IMR-90 (cell line): ENCODE measurements at regions not wholly inside any gene's neighbourhood (a gene's known extent, or its start where the extent isn't known, plus 50 kb on each side); places are given as distances from the start of the nearest gene placed in this dataset.

ENCODE experiments used
- ATAC-seq: fragments of 200-7000 bp; cut with Tn5 transposase; 2 replicates; pipeline ENCODE4 v1.9.1; 2020; ENCODE audit warnings: low read depth, mild to moderate bottlenecking, moderate library complexity
- BruUV-seq: library from RNA; stranded (reverse); fragments of 400-500 nt; replicated peaks from 2 replicates; lab custom pipeline; 2021; lab: Mats Ljungman, UMichigan
- CTCF ChIA-PET: fragments of 300-600 bp; formaldehyde crosslinking; extraction: SDS; loops from one replicate; lab custom pipeline; 2021; ENCODE audit warnings: antibody characterized with exemption; lab: Yijun Ruan, JAX
- POLR2A ChIA-PET: fragments of 300-600 bp; sonication (Branson Sonifier 250); formaldehyde crosslinking; loops from one replicate; lab custom pipeline; 2022; ENCODE audit warnings: antibody characterized with exemption; ENCODE audit not compliant: unreplicated experiment; lab: Charles Lee
- DNase-seq: peaks from one replicate; pipeline ENCODE4 v3.0.0; 2013
- H2AFZ ChIP-seq: replicated peaks from 2 replicates; pipeline ENCODE3; 2013; ENCODE audit warnings: low read length, mild to moderate bottlenecking; ENCODE audit not compliant: poor library complexity
- H2AK5ac ChIP-seq: 2 replicates; pipeline ENCODE4 v1.6.1; 2013; ENCODE audit warnings: low read depth, low read length, inconsistent platforms
- H2AK9ac ChIP-seq: replicated peaks from 2 replicates; pipeline ENCODE3; 2013; ENCODE audit warnings: mild to moderate bottlenecking, low read depth, low read length, moderate library complexity; ENCODE audit not compliant: poor library complexity
- H2BK120ac ChIP-seq: 2 replicates; pipeline ENCODE4 v1.6.1; 2013; ENCODE audit warnings: low read depth, low read length, inconsistent platforms
- H2BK15ac ChIP-seq: 3 replicates; pipeline ENCODE4 v1.6.1; 2013; ENCODE audit warnings: low read depth, low read length, inconsistent platforms
- H2BK20ac ChIP-seq: 2 replicates; pipeline ENCODE4 v1.6.1; 2013; ENCODE audit warnings: low read depth, mild to moderate bottlenecking, inconsistent platforms, low read length, moderate library complexity
- H2BK5ac ChIP-seq: 2 replicates; pipeline ENCODE4 v1.6.1; 2013; ENCODE audit warnings: mild to moderate bottlenecking, low read depth, low read length, inconsistent platforms; ENCODE audit not compliant: poor library complexity, severe bottlenecking
- H3K14ac ChIP-seq: replicated peaks from 2 replicates; pipeline ENCODE4 v1.6.1; 2013; ENCODE audit warnings: low read depth, low read length, inconsistent platforms
- H3K18ac ChIP-seq: 2 replicates; pipeline ENCODE4 v1.6.1; 2013; ENCODE audit warnings: low read depth, low read length, control low read depth
- H3K23ac ChIP-seq: 2 replicates; pipeline ENCODE4 v1.6.1; 2013; ENCODE audit warnings: low read depth, low read length, inconsistent platforms
- H3K27ac ChIP-seq: 2 replicates; pipeline ENCODE4 v1.5.1; 2013; ENCODE audit warnings: mild to moderate bottlenecking, control low read depth, low read length; ENCODE audit not compliant: insufficient read depth
- H3K27me3 ChIP-seq: 2 replicates; pipeline ENCODE4 v1.6.1; 2013; ENCODE audit warnings: low read length; ENCODE audit not compliant: control insufficient read depth, insufficient read depth
- H3K36me3 ChIP-seq: 2 replicates; pipeline ENCODE4 v1.6.1; 2013; ENCODE audit warnings: low read length, mixed read lengths; ENCODE audit not compliant: control insufficient read depth, insufficient read depth
- H3K4ac ChIP-seq: 2 replicates; pipeline ENCODE4 v1.6.1; 2013; ENCODE audit warnings: low read depth, low read length, inconsistent platforms
- H3K4me1 ChIP-seq: 2 replicates; pipeline ENCODE4 v1.6.1; 2013; ENCODE audit warnings: low read length, mixed read lengths; ENCODE audit not compliant: control insufficient read depth, insufficient read depth
- H3K4me2 ChIP-seq: 2 replicates; pipeline ENCODE4 v1.6.1; 2013; ENCODE audit warnings: low read depth, mild to moderate bottlenecking, control low read depth, low read length, moderate library complexity
- H3K4me3 ChIP-seq: 2 replicates; pipeline ENCODE4 v1.5.1; 2013; ENCODE audit warnings: low read depth, mild to moderate bottlenecking, control low read depth, low read length, moderate library complexity; ENCODE audit not compliant: insufficient read depth
- H3K56ac ChIP-seq: 2 replicates; pipeline ENCODE4 v1.6.1; 2013; ENCODE audit warnings: low read length, inconsistent platforms; ENCODE audit not compliant: insufficient read depth; ENCODE audit errors: extremely low read depth
- H3K79me1 ChIP-seq, 2 experiments: 2 replicates each; pipeline ENCODE4 v1.6.1; 2013; ENCODE audit warnings: low read length in 2 of 2, inconsistent platforms in 1 of 2, low read depth in 1 of 2
- H3K9ac ChIP-seq: 2 replicates; pipeline ENCODE4 v1.6.1; 2013; ENCODE audit warnings: low read depth, low read length, control low read depth
- H3K9me1 ChIP-seq: 2 replicates; pipeline ENCODE4 v1.6.1; 2013; ENCODE audit warnings: low read length, inconsistent platforms; ENCODE audit not compliant: insufficient read depth
- H3K9me3 ChIP-seq: 2 replicates; pipeline ENCODE4 v1.6.1; 2013; ENCODE audit warnings: low read length; ENCODE audit not compliant: control insufficient read depth, insufficient read depth
- H4K20me1 ChIP-seq: 2 replicates; pipeline ENCODE4 v1.6.1; 2013; ENCODE audit warnings: low read length, inconsistent platforms; ENCODE audit not compliant: insufficient read depth
- H4K5ac ChIP-seq: 2 replicates; pipeline ENCODE4 v1.6.1; 2013; ENCODE audit warnings: mild to moderate bottlenecking, low read depth, low read length, control low read depth
- H4K8ac ChIP-seq, 2 experiments: 2 replicates each; pipeline ENCODE4 v1.6.1; 2013; ENCODE audit warnings: low read depth in 2 of 2, low read length in 2 of 2, control low read depth in 1 of 2, inconsistent platforms in 1 of 2
- H4K91ac ChIP-seq: 2 replicates; pipeline ENCODE4 v1.6.1; 2013; ENCODE audit warnings: low read depth, low read length, inconsistent platforms; ENCODE audit not compliant: insufficient read depth
- FOS ChIP-seq: fragments of 150-350 bp; IDR thresholded peaks from 2 replicates; pipeline ENCODE4 v1.6.1; 2016; ENCODE audit warnings: low read depth, low read length
- WGBS, 2 experiments: methylation state at CpG; one replicate each; pipeline versions ENCODE4 v1.1.5 to v1.1.7; 2013; ENCODE audit warnings: missing lambda C conversion rate in 2 of 2; ENCODE audit not compliant: insufficient read length in 1 of 2; ENCODE audit errors: extremely low coverage in 2 of 2; 5-methylcytosine and 5-hydroxymethylcytosine counted together
- dilution Hi-C: fragments of 300-500 bp; cut with HindIII; formaldehyde crosslinking; loops from one replicate; pipeline ENCODE4 v1.14.3; 2018; ENCODE audit warnings: low sequenced_read_pairs; ENCODE audit not compliant: unreplicated experiment
- in situ Hi-C: fragments of 300-500 bp; cut with MboI; formaldehyde crosslinking; loops from 3 replicates; pipeline ENCODE4 v1.14.3; 2019; ENCODE audit warnings: low sequenced_read_pairs, inconsistent platforms, mixed read lengths
- intact Hi-C: fragments of 100-400 bp; cut with micrococcal nuclease; formaldehyde crosslinking; loops from 2 replicates; pipeline ENCODE4 v1.10.0; 2022

DNA sequence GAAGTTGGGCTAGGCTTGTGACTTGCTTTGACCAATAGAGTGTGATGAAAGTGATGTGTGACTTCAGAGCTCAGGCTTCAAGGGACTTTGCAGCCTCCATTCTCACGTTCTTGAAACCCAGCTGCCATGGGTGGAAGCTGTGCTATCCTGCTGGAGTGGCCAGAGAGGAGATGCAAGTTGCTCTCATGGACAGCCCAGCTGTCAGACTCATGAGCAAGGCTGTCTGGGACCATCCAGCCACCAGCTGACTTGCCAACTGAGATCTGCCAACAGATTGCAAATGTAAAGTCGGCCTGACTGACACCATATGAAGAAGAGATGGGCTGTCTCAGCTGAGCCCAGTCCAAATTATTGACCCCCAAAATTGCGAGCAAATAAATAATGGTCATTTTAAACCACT is 226.4 kb upstream of the CXCR4 start:
- ATAC-seq = no peak

More for the DNA sequence above, 226.4 kb upstream of the CXCR4 start:
- no peak overlapping the region for H3K4me2 ChIP-seq
- no peak overlapping the region for H3K9ac ChIP-seq
- H3K36me3 ChIP-seq = no peaks in the 10 kb centered on the region
- H3K4me1 ChIP-seq = no peaks in the 10 kb centered on the region
- H3K4ac ChIP-seq = no peak overlapping the region
- no CpG with 5 or more reads among the region's 3 CpGs for WGBS, 2 experiments
- no peak overlapping the region for H2BK15ac ChIP-seq
- no peaks in the 10 kb centered on the region for H4K20me1 ChIP-seq
- H3K18ac ChIP-seq = no peak overlapping the region
- H2AFZ ChIP-seq = no peak overlapping the region
- dilution Hi-C loops (no loop called here), in situ Hi-C loops (no loop called here), intact Hi-C loops (no loop called here)
- H3K9me1 ChIP-seq = no peaks in the 10 kb centered on the region
- H2BK120ac ChIP-seq = no peak overlapping the region
- no peak overlapping the region for H3K4me3 ChIP-seq
- no peak overlapping the region for H4K91ac ChIP-seq
- POLR2A ChIA-PET = no interaction called here
- no peak for TF ChIP-seq FOS
- CTCF ChIA-PET = no interaction called here
- peaks cover 2% of the 10 kb centered on the region for H3K9me3 ChIP-seq
- no peak overlapping the region for H2BK20ac ChIP-seq
- no TSS peak for BruUV-seq
- no peak overlapping the region for H3K14ac ChIP-seq
- H3K27ac ChIP-seq = no peak overlapping the region
- H2AK9ac ChIP-seq = no peak overlapping the region
- no peak overlapping the region for H4K8ac ChIP-seq
- no peak overlapping the region for H4K5ac ChIP-seq
- no peak overlapping the region for H2BK5ac ChIP-seq
- H3K56ac ChIP-seq = no peak overlapping the region
- H3K23ac ChIP-seq = no peak overlapping the region
- no peaks in the 10 kb centered on the region for H3K79me1 ChIP-seq
- H3K27me3 ChIP-seq = no peaks in the 10 kb centered on the region
- H2AK5ac ChIP-seq = no peak overlapping the region
- no peak for DNase-seq
